ENCODE measurements at regions not wholly inside any gene's neighbourhood (a gene's known extent, or its start where the extent isn't known, plus 50 kb on each side); places are given as distances from the start of the nearest gene placed in this dataset.

DNA sequence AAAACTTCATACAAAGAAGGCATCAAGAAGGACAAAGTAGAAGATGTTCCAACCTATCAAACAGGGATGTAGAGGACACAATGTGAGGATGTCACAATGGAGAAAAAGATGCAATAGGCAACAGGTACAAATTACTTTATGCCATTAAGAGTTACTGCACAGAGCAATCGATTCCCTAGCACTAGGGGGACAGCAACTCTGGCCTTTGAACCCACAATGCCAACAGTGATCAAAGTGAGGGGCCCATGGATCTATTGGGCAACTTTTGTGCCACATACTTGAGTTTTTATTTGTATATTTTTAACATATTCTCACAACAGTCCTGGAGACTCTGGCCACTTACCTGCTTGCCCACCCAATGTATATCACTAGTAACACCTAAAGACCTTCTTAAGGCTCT, 220.2 kb downstream of the HNMT start:
- Histone ChIP-seq H2BK120ac (ENCODE audit: low read depth, low read length) (no peak overlapping the region), H2AFZ (ENCODE audit: low read depth, low read length) (no peak overlapping the region)

DNA sequence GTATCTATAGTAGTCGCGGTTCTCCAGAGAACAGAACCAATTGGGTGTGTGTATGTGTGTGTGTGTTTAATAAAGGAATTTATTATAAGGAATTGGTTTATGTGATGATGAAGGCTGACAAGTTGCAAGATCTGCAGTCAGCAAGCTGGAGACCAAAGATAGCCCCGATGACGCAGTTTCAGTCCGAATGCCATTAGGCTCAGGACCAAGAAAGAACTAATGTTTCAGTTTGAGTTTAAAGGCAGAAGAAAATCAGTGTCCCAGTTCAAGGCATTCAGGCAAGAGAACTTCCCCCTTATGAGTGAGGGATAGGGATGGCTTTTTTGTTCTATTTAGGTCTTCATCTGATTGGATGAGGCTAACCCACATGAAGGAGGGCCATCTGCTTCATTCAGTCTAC, 221.6 kb downstream of the HNMT start:
- Histone ChIP-seq H2BK5ac (ENCODE audit: low read depth, low read length, poor library complexity, severe bottlenecking) (no peak overlapping the region), H4K91ac (ENCODE audit: low read length) (no peak overlapping the region), H2BK12ac (ENCODE audit: low read length in 2 of 2) (no peak overlapping the region), H3K9ac (ENCODE audit: low read length) (no peak overlapping the region), H2BK120ac (ENCODE audit: low read depth, low read length) (no peak overlapping the region), H2AFZ (ENCODE audit: low read depth, low read length) (no peak overlapping the region), H3K18ac (ENCODE audit: low read depth in 1 of 2, low read length in 2 of 2) (no peak overlapping the region), H3K9me3 (ENCODE audit: control insufficient read depth, low read length) (no peaks in the 10 kb centered on the region), H2BK15ac (ENCODE audit: low read depth, poor library complexity, severe bottlenecking) (no peak overlapping the region), H2AK5ac (ENCODE audit: low read length, severe bottlenecking) (no peak overlapping the region), H3K4me3 (ENCODE audit: insufficient read depth in 1 of 2, low read depth in 1 of 2, low read length in 2 of 2) (no peak overlapping the region), H3K79me1 (replicated peaks; ENCODE audit: low read length, poor library complexity, severe bottlenecking) (no peaks in the 10 kb centered on the region), H3K4ac (ENCODE audit: low read depth in 1 of 2, low read length in 2 of 2) (no peak overlapping the region), H4K8ac (ENCODE audit: low read length) (no peak overlapping the region), H3K36me3 (ENCODE audit: control insufficient read depth in 1 of 2, insufficient read depth in 2 of 2, low read depth in 1 of 2, low read length in 2 of 2) (no peaks in the 10 kb centered on the region), H3K23ac (ENCODE audit: low read length in 2 of 2) (no peak overlapping the region), H3K27ac (ENCODE audit: low read length, poor library complexity, severe bottlenecking) (no peak overlapping the region), H3K14ac (ENCODE audit: low read length in 2 of 2) (no peak overlapping the region), H3K27me3 (ENCODE audit: control insufficient read depth in 1 of 2, insufficient read depth in 1 of 2, low read length in 2 of 2) (no peaks in the 10 kb centered on the region), H3K4me2 (ENCODE audit: low read length, poor library complexity, severe bottlenecking) (no peak overlapping the region), H3K4me1 (ENCODE audit: control insufficient read depth, insufficient read depth, low read depth, low read length) (no peaks in the 10 kb centered on the region)
- DNase-seq = no peak
- 95% methylated on average over 5 of the region's 5 CpGs for WGBS

More for the DNA sequence above, 220.2 kb downstream of the HNMT start:
- Histone ChIP-seq H3K9ac (ENCODE audit: low read length) (no peak overlapping the region), H3K9me3 (ENCODE audit: control insufficient read depth, low read length) (no peaks in the 10 kb centered on the region), H3K27ac (ENCODE audit: low read length, poor library complexity, severe bottlenecking) (no peak overlapping the region), H3K27me3 (ENCODE audit: control insufficient read depth in 1 of 2, insufficient read depth in 1 of 2, low read length in 2 of 2) (no peaks in the 10 kb centered on the region), H3K79me1 (replicated peaks; ENCODE audit: low read length, poor library complexity, severe bottlenecking) (no peaks in the 10 kb centered on the region), H2BK12ac (ENCODE audit: low read length in 2 of 2) (no peak overlapping the region), H3K18ac (ENCODE audit: low read depth in 1 of 2, low read length in 2 of 2) (no peak overlapping the region), H3K14ac (ENCODE audit: low read length in 2 of 2) (no peak overlapping the region), H3K4me2 (ENCODE audit: low read length, poor library complexity, severe bottlenecking) (no peak overlapping the region), H3K4me3 (ENCODE audit: insufficient read depth in 1 of 2, low read depth in 1 of 2, low read length in 2 of 2) (no peak overlapping the region), H3K23ac (ENCODE audit: low read length in 2 of 2) (no peak overlapping the region), H3K36me3 (ENCODE audit: control insufficient read depth in 1 of 2, insufficient read depth in 2 of 2, low read depth in 1 of 2, low read length in 2 of 2) (no peaks in the 10 kb centered on the region), H3K4me1 (ENCODE audit: control insufficient read depth, insufficient read depth, low read depth, low read length) (no peaks in the 10 kb centered on the region), H3K4ac (ENCODE audit: low read depth in 1 of 2, low read length in 2 of 2) (no peak overlapping the region), H4K8ac (ENCODE audit: low read length) (no peak overlapping the region), H2BK5ac (ENCODE audit: low read depth, low read length, poor library complexity, severe bottlenecking) (no peak overlapping the region), H2BK15ac (ENCODE audit: low read depth, poor library complexity, severe bottlenecking) (no peak overlapping the region), H4K91ac (ENCODE audit: low read length) (no peak overlapping the region), H2AK5ac (ENCODE audit: low read length, severe bottlenecking) (no peak overlapping the region)
- DNase-seq = no peak
- WGBS = 55% methylated on average over 1 of the region's 1 CpG

DNA sequence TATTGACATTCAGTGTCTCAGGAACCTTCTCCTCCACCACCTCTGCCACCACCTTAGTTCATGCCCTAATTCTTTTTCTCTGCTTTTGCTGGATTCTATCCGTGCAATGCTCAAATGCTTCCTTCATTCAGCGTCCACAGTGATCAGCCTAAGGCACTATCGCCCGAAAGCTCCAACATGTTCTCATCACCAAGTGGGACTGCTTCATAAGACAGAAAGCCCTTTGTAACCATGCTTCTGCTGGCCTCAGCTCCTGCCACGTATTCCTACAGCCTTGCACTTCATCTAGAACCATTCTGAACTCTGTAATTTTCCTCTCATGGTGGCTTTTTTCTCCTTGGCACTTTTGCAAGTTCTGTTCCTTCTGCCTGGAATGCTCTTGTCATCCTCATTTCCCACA, 222.9 kb downstream of the HNMT start:
- H2AK5ac ChIP-seq (ENCODE audit: low read length, severe bottlenecking) = no peak overlapping the region
- no peak overlapping the region for H3K4me2 ChIP-seq (ENCODE audit: low read length, poor library complexity, severe bottlenecking)
- 90% methylated on average over 5 of the region's 5 CpGs for WGBS

DNA sequence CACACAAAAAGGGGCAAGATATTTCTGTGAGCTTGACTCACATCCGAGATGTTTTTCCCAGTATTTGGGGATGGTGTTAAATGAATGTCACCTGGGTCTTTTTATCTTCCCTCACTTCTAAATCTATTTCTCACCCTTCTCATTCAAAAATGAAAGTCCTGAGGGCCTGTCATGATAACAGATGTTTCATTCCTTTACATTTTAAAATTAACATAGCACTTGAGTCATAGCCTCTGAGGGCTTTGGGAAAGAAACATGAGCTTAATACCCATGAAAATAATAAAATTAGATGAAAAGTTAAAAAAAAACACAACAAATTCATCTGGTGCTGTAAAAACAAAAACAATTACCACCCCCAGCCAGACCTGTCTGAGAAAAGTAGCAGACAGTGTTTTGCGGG, 226.7 kb downstream of the HNMT start:
- Histone ChIP-seq H3K9ac (ENCODE audit: low read length) (no peak overlapping the region), H2BK5ac (ENCODE audit: low read depth, low read length, poor library complexity, severe bottlenecking) (no peak overlapping the region), H3K9me3 (ENCODE audit: control insufficient read depth, low read length) (no peaks in the 10 kb centered on the region), H2BK15ac (ENCODE audit: low read depth, poor library complexity, severe bottlenecking) (no peak overlapping the region), H3K36me3 (ENCODE audit: control insufficient read depth in 1 of 2, insufficient read depth in 2 of 2, low read depth in 1 of 2, low read length in 2 of 2) (no peaks in the 10 kb centered on the region), H2AFZ (ENCODE audit: low read depth, low read length) (no peak overlapping the region), H3K4me2 (ENCODE audit: low read length, poor library complexity, severe bottlenecking) (no peak overlapping the region), H2BK12ac (ENCODE audit: low read length in 2 of 2) (no peak overlapping the region), H3K4ac (ENCODE audit: low read depth in 1 of 2, low read length in 2 of 2) (no peak overlapping the region), H2AK5ac (ENCODE audit: low read length, severe bottlenecking) (no peak overlapping the region), H3K27ac (ENCODE audit: low read length, poor library complexity, severe bottlenecking) (no peak overlapping the region), H3K27me3 (ENCODE audit: control insufficient read depth in 1 of 2, insufficient read depth in 1 of 2, low read length in 2 of 2) (no peaks in the 10 kb centered on the region), H4K8ac (ENCODE audit: low read length) (no peak overlapping the region), H3K4me1 (ENCODE audit: control insufficient read depth, insufficient read depth, low read depth, low read length) (no peaks in the 10 kb centered on the region), H3K18ac (ENCODE audit: low read depth in 1 of 2, low read length in 2 of 2) (no peak overlapping the region), H2BK120ac (ENCODE audit: low read depth, low read length) (no peak overlapping the region), H3K23ac (ENCODE audit: low read length in 2 of 2) (no peak overlapping the region), H3K79me1 (replicated peaks; ENCODE audit: low read length, poor library complexity, severe bottlenecking) (no peaks in the 10 kb centered on the region), H4K91ac (ENCODE audit: low read length) (no peak overlapping the region), H3K4me3 (ENCODE audit: insufficient read depth in 1 of 2, low read depth in 1 of 2, low read length in 2 of 2) (no peak overlapping the region), H3K14ac (ENCODE audit: low read length in 2 of 2) (no peak overlapping the region)
- WGBS = 100% methylated on average over 1 of the region's 2 CpGs
- DNase-seq = no peak

More for the DNA sequence above, 222.9 kb downstream of the HNMT start:
- no peak overlapping the region for H3K9ac ChIP-seq (ENCODE audit: low read length)
- no peak overlapping the region for H3K4ac ChIP-seq (ENCODE audit: low read depth in 1 of 2, low read length in 2 of 2)
- H3K27me3 ChIP-seq (ENCODE audit: control insufficient read depth in 1 of 2, insufficient read depth in 1 of 2, low read length in 2 of 2) = no peaks in the 10 kb centered on the region
- H3K14ac ChIP-seq (ENCODE audit: low read length in 2 of 2) = no peak overlapping the region
- H2BK120ac ChIP-seq (ENCODE audit: low read depth, low read length) = no peak overlapping the region
- no peaks in the 10 kb centered on the region for H3K4me1 ChIP-seq (ENCODE audit: control insufficient read depth, insufficient read depth, low read depth, low read length)
- no peak overlapping the region for H2BK15ac ChIP-seq (ENCODE audit: low read depth, poor library complexity, severe bottlenecking)
- H4K91ac ChIP-seq (ENCODE audit: low read length) = no peak overlapping the region
- H2BK5ac ChIP-seq (ENCODE audit: low read depth, low read length, poor library complexity, severe bottlenecking) = no peak overlapping the region
- no peaks in the 10 kb centered on the region for H3K79me1 ChIP-seq (replicated peaks; ENCODE audit: low read length, poor library complexity, severe bottlenecking)
- no peak overlapping the region for H3K23ac ChIP-seq (ENCODE audit: low read length in 2 of 2)
- no peak overlapping the region for H3K27ac ChIP-seq (ENCODE audit: low read length, poor library complexity, severe bottlenecking)
- H3K18ac ChIP-seq (ENCODE audit: low read depth in 1 of 2, low read length in 2 of 2) = no peak overlapping the region
- H3K36me3 ChIP-seq (ENCODE audit: control insufficient read depth in 1 of 2, insufficient read depth in 2 of 2, low read depth in 1 of 2, low read length in 2 of 2) = no peaks in the 10 kb centered on the region
- no peak overlapping the region for H3K4me3 ChIP-seq (ENCODE audit: insufficient read depth in 1 of 2, low read depth in 1 of 2, low read length in 2 of 2)
- H3K9me3 ChIP-seq (ENCODE audit: control insufficient read depth, low read length) = no peaks in the 10 kb centered on the region
- H4K8ac ChIP-seq (ENCODE audit: low read length) = no peak overlapping the region
- DNase-seq = no peak
- no peak overlapping the region for H2BK12ac ChIP-seq (ENCODE audit: low read length in 2 of 2)
- H2AFZ ChIP-seq (ENCODE audit: low read depth, low read length) = no peak overlapping the region

All from mesenchymal stem cell (in vitro differentiated cells and primary cell).